Mesodermal cell (in vitro differentiated cells): ENCODE measurements at regions not wholly inside any gene's neighbourhood (a gene's known extent, or its start where the extent isn't known, plus 50 kb on each side); places are given as distances from the start of the nearest gene placed in this dataset.

Source experiments
- H3K27ac ChIP-seq: 2 replicates; pipeline ENCODE4 v1.7.0; 2013; ENCODE audit warnings: mild to moderate bottlenecking, low read depth, low read length, moderate library complexity; ENCODE audit not compliant: severe bottlenecking
- H3K36me3 ChIP-seq: 2 replicates; pipeline ENCODE4 v1.7.1; 2013; ENCODE audit warnings: mild to moderate bottlenecking, low read length, moderate library complexity; ENCODE audit not compliant: control insufficient read depth, insufficient read depth
- H3K4me1 ChIP-seq: one replicate; pipeline ENCODE4 v1.7.1; 2013; ENCODE audit warnings: mild to moderate bottlenecking, low read length; ENCODE audit not compliant: insufficient read depth, control insufficient read depth, poor library complexity, severe bottlenecking
- H3K4me3 ChIP-seq: 2 replicates; pipeline ENCODE4 v1.7.0; 2013; ENCODE audit warnings: low read length, control low read depth, mild to moderate bottlenecking; ENCODE audit not compliant: insufficient read depth, poor library complexity, severe bottlenecking; ENCODE audit errors: extremely low read depth
- H3K9me3 ChIP-seq: 2 replicates; pipeline ENCODE4 v1.7.1; 2013; ENCODE audit warnings: mild to moderate bottlenecking, low read length, moderate library complexity; ENCODE audit not compliant: control insufficient read depth
- WGBS, 2 experiments: methylation state at CpG; one replicate each; pipeline ENCODE4 v1.1.5; 2013; ENCODE audit warnings: missing lambda C conversion rate in 2 of 2; ENCODE audit not compliant: insufficient coverage in 2 of 2; 5-methylcytosine and 5-hydroxymethylcytosine counted together

- Histone ChIP-seq H3K4me3 (no peak overlapping the region), H3K9me3 (no peaks in the 10 kb centered on the region), H3K36me3 (no peaks in the 10 kb centered on the region), H3K27ac (no peak overlapping the region), H3K4me1 (no peaks in the 10 kb centered on the region)
- 89 to 92% methylated on average over 2 of the region's 2 CpGs for WGBS, 2 experiments
Observed at GRCh38 chr2:217641960-217642359, 360.8 kb downstream of the TNS1 start.

DNA sequence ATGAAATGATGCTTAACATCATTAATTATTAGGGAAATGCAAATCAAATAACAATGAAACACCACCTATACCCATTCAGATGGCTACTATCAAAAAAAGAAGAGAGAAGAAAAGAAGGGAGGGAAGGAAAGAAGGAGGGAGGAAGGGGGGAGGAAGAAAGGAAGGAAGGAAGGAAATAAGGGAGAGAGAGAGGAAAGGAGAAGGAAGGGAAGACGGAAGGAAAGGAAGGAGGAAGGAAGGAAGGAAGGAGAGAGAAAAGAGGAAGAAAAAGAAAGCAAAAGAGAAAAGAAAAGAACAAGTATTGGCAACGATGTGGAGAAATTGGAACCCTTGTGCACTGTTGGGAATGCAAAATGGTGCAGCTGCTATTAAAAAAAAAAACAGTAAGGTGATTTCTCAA is 363.3 kb downstream of the TNS1 start:
- no peaks in the 10 kb centered on the region for H3K4me1 ChIP-seq
- no peaks in the 10 kb centered on the region for H3K36me3 ChIP-seq
- no peak overlapping the region for H3K27ac ChIP-seq
- H3K4me3 ChIP-seq: no peak overlapping the region
- no peaks in the 10 kb centered on the region for H3K9me3 ChIP-seq
- WGBS, 2 experiments: 90 to 94% methylated on average over 2 of the region's 2 CpGs

DNA sequence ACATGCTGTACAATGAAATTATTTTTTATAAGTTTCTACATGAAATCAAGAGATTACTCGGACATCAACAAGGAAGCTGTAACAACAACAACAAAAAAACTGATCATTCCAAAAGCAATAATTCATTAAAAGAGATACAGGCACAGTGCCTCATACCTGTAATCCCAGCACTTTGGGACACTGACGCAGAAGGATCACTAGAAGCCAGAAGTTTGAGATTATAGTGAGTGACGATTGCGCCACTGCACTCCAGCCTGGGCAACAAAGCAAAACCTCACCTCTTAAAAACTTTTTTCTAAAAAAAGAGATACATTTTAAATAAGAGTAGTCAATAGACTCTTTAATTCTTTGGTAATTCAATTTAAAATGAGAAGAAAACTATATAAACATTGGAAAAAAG is 364.3 kb downstream of the TNS1 start:
- no peaks in the 10 kb centered on the region for H3K9me3 ChIP-seq
- H3K36me3 ChIP-seq: no peaks in the 10 kb centered on the region
- H3K4me1 ChIP-seq: no peaks in the 10 kb centered on the region
- no peak overlapping the region for H3K4me3 ChIP-seq
- no peak overlapping the region for H3K27ac ChIP-seq
- WGBS, 2 experiments: 100% methylated on average over 1 of the region's 4 CpGs; no CpG with 5 or more reads in 1 of the 2 experiments

GRCh38 chr2:217638031-217638430 is 364.8 kb downstream of the TNS1 start:
- no peak overlapping the region for H3K27ac ChIP-seq
- no peaks in the 10 kb centered on the region for H3K36me3 ChIP-seq
- H3K4me1 ChIP-seq: no peaks in the 10 kb centered on the region
- WGBS, 2 experiments: 76% methylated on average over 2 of the region's 2 CpGs; no CpG with 5 or more reads in 1 of the 2 experiments
- H3K9me3 ChIP-seq: no peaks in the 10 kb centered on the region
- no peak overlapping the region for H3K4me3 ChIP-seq

DNA sequence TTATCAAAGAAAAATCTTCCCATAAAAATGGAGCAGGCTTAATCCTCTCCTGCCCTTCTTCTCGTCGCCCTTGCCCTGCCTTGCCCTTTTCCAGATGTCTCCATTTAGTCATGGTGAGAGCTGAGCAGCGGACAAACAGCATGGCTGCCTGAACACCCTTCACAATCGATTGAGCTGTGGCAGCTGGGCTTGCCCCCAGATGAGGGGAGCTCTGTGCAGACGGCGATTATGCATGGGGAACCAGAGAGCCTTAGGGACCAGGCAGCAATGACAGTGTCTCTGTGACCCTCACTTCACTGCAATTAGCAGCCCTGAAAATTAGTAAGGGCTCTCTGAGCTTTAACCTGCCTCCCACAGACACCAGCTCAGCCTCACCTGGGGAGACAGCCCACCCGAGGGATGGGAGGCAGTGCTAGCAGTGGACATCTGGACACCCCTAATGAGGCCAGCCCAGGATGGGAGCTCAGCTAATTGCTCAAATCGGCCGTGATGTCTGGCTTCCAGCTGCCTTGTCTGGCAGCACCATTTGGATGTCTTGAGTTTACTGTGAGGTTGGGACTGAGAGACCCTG is 365.7 kb downstream of the TNS1 start:
- no peaks in the 10 kb centered on the region for H3K36me3 ChIP-seq
- H3K9me3 ChIP-seq: no peaks in the 10 kb centered on the region
- H3K4me3 ChIP-seq: no peak overlapping the region
- H3K4me1 ChIP-seq: no peaks in the 10 kb centered on the region
- 86 to 94% methylated on average over 8 to 9 of the region's 9 CpGs for WGBS, 2 experiments
- H3K27ac ChIP-seq: no peak overlapping the region

DNA sequence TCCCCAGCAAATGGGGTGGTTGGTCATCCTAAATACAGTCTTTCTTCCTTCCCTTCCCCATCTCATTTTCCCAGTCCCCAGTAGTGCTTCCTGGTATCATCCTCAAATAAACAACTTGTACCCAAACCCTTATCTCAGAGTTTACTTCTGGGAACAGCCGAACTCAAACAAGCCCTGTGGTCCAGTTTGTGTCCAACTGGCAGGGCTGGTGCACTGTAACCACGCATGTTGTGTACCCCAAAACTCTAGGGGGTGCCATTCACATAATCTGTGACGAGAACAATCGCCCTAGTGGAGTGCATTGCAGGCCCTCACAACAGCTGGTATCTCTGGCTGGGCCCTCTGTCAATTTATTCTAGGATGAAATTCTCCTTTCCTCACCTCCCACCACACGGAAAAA is 366.2 kb downstream of the TNS1 start:
- no peaks in the 10 kb centered on the region for H3K36me3 ChIP-seq
- 89 to 98% methylated on average over 4 to 5 of the region's 5 CpGs for WGBS, 2 experiments
- no peaks in the 10 kb centered on the region for H3K4me1 ChIP-seq
- H3K9me3 ChIP-seq: no peaks in the 10 kb centered on the region
- H3K27ac ChIP-seq: no peak overlapping the region
- no peak overlapping the region for H3K4me3 ChIP-seq

DNA sequence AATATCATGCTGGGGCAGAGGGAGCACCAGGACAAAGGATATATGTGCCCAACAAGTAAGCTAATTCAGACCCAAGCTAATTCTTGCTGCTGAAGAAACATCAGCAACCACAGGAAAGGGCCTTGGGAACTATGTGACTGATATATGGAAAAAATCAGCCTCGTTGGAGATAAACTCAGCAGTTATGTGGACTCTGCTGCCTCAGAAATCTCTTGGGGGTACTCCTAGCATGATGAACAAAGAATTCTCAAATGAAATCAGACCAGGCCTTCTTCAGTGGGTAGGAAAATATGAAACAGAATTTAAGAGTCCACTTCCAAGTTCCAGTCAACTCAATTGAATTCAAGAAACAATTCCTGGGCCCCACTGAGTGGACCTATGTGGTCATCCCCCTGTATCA is 367.9 kb downstream of the TNS1 start:
- H3K4me1 ChIP-seq: no peaks in the 10 kb centered on the region
- 89 to 100% methylated on average over 1 of the region's 1 CpG for whole genome bisulfite sequencing, 2 experiments
- H3K27ac ChIP-seq: no peak overlapping the region
- no peaks in the 10 kb centered on the region for H3K9me3 ChIP-seq
- H3K36me3 ChIP-seq: no peaks in the 10 kb centered on the region
- H3K4me3 ChIP-seq: no peak overlapping the region

DNA sequence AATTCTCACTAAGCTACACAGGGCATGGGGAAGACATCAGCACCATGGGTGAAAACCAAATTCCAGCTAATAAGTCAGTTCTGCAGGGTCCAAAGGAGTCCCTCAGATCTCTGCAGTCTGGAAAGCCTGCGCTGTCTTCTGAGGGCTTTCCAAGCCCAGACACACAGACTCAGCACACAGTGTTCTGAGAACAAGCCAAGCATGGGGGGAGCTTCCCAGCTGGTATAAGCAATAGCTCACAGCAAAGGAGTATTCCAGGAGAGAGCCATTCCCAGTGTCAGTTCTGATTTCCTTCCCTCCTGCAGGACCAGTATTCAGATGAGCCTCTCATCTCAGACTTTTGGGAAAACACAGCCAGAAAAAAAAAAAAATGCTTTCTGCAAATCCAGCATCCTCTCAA is 370.8 kb downstream of the TNS1 start:
- Histone ChIP-seq H3K27ac (no peak overlapping the region), H3K4me3 (no peak overlapping the region), H3K9me3 (no peaks in the 10 kb centered on the region), H3K36me3 (no peaks in the 10 kb centered on the region), H3K4me1 (no peaks in the 10 kb centered on the region)
- 86 to 100% methylated on average over 1 of the region's 1 CpG for WGBS, 2 experiments

- H3K4me1 ChIP-seq: no peaks in the 10 kb centered on the region
- H3K9me3 ChIP-seq: no peaks in the 10 kb centered on the region
- H3K27ac ChIP-seq: no peak overlapping the region
- WGBS, 2 experiments: 72 to 82% methylated on average over 8 to 9 of the region's 10 CpGs
- H3K4me3 ChIP-seq: no peak overlapping the region
- no peaks in the 10 kb centered on the region for H3K36me3 ChIP-seq
Observed at GRCh38 chr2:217631115-217631514, 371.7 kb downstream of the TNS1 start.

DNA sequence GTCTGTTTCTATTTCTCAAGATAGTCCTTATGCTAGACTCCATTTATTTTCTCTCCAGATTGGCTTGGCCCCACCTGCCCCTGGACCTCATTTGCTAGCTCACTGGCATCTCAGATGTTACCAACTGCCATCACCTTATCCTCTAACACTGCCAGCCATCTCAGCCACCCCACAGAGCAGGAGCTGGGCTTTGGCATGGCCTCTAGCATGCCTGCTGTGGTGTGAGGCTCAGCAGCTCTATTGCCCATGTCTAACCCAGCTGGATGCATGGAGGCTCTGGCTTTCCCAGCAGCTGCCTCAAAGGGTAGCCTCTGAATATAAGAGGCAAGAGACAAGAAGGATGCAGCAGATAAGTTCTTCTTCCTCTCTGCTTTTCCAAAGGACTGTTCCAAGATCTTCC is 373.4 kb downstream of the TNS1 start:
- Histone ChIP-seq H3K27ac (no peak overlapping the region), H3K36me3 (no peaks in the 10 kb centered on the region), H3K4me3 (no peak overlapping the region), H3K4me1 (no peaks in the 10 kb centered on the region), H3K9me3 (no peaks in the 10 kb centered on the region)

DNA sequence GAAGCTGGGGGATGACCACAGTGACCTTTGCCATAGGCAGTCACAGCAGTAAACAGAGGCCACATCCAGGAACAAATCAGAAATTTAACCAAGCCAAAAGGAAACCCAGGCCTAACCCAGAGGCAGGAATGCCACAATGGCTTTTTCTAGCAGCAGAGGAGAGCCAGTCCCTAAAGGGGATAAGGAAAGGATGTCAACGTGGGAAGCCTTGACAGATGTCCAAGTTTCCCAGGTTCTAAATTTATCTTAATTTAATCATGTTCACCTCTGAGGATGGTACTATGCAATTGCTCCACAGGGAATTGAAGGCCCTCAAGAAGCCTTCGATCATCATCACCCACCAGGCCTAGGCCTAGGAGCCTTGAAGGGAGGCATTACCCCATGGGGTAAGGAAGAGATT is 374.7 kb downstream of the TNS1 start:
- Histone ChIP-seq H3K36me3 (no peaks in the 10 kb centered on the region), H3K9me3 (no peaks in the 10 kb centered on the region), H3K4me1 (peaks cover 5% of the 10 kb centered on the region), H3K4me3 (no peak overlapping the region), H3K27ac (no peak overlapping the region)
- no CpG with 5 or more reads among the region's 2 CpGs for WGBS, 2 experiments
